ENCODE measurements at regions not wholly inside any gene's neighbourhood (a gene's known extent, or its start where the extent isn't known, plus 50 kb on each side); places are given as distances from the start of the nearest gene placed in this dataset.

GRCh38 chr4:20337261-20337664 lies 85.6 kb downstream of the SLIT2 start:
- no peak for DNase-seq
- Mint-ChIP-seq H3K4me1 (ENCODE audit: low read depth, unreplicated experiment) (peaks cover 11% of the 10 kb centered on the region), H3K4me3 (ENCODE audit: unreplicated experiment) (no peak overlapping the region), H3K36me3 (ENCODE audit: unreplicated experiment) (peaks cover 3% of the 10 kb centered on the region), H3K9me3 (ENCODE audit: unreplicated experiment) (peaks cover 2% of the 10 kb centered on the region), H3K27me3 (ENCODE audit: unreplicated experiment) (no peaks in the 10 kb centered on the region), H3K27ac (ENCODE audit: unreplicated experiment) (no peak overlapping the region)
- TF ChIP-seq, protein P1, sequence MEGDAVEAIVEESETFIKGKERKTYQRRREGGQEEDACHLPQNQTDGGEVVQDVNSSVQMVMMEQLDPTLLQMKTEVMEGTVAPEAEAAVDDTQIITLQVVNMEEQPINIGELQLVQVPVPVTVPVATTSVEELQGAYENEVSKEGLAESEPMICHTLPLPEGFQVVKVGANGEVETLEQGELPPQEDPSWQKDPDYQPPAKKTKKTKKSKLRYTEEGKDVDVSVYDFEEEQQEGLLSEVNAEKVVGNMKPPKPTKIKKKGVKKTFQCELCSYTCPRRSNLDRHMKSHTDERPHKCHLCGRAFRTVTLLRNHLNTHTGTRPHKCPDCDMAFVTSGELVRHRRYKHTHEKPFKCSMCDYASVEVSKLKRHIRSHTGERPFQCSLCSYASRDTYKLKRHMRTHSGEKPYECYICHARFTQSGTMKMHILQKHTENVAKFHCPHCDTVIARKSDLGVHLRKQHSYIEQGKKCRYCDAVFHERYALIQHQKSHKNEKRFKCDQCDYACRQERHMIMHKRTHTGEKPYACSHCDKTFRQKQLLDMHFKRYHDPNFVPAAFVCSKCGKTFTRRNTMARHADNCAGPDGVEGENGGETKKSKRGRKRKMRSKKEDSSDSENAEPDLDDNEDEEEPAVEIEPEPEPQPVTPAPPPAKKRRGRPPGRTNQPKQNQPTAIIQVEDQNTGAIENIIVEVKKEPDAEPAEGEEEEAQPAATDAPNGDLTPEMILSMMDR (IDR thresholded peaks at IDR 0.05; ENCODE audit: partially characterized antibody, unreplicated experiment): no peak

DNA sequence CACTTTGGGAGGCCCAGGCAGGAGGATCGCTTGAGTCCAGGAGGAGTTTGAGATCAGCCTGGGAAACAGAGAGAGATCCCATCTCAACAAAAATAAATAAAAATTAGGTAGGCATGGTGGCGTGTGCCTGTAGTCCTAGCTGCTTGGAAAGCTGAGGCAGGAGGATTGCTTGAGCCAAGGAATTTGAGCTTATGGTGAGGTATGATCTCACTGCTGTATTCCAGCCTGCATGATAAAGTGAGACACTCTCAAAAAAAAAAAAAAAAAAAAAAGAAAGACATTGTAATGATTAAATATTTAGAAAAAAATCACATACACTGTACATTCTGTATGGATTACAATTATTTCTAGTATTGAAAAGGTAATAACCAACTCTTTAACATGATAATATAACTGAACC lies 87.1 kb downstream of the SLIT2 start:
- Mint-ChIP-seq H3K4me1 (ENCODE audit: low read depth, unreplicated experiment) (peaks cover 3% of the 10 kb centered on the region), H3K36me3 (ENCODE audit: unreplicated experiment) (peaks cover 3% of the 10 kb centered on the region), H3K27me3 (ENCODE audit: unreplicated experiment) (peaks cover 2% of the 10 kb centered on the region)

GRCh38 chr4:20341134-20341738 lies 89.5 kb downstream of the SLIT2 start:
- peaks cover 1% of the 10 kb centered on the region for H3K9me3 Mint-ChIP-seq (ENCODE audit: unreplicated experiment)
- H3K36me3 Mint-ChIP-seq (ENCODE audit: unreplicated experiment): peaks cover 3% of the 10 kb centered on the region
- no peak for DNase-seq
- TF ChIP-seq, protein P1 (IDR thresholded peaks at IDR 0.05; ENCODE audit: partially characterized antibody, unreplicated experiment): no peak
- H3K27me3 Mint-ChIP-seq (ENCODE audit: unreplicated experiment): peaks cover 2% of the 10 kb centered on the region
- H3K4me3 Mint-ChIP-seq (ENCODE audit: unreplicated experiment): no peak overlapping the region
- H3K4me1 Mint-ChIP-seq (ENCODE audit: low read depth, unreplicated experiment): no peaks in the 10 kb centered on the region
- no peak overlapping the region for H3K27ac Mint-ChIP-seq (ENCODE audit: unreplicated experiment)

More for the DNA sequence above, 87.1 kb downstream of the SLIT2 start:
- DNase-seq: no peak
- Mint-ChIP-seq H3K27ac (ENCODE audit: unreplicated experiment) (no peak overlapping the region), H3K4me3 (ENCODE audit: unreplicated experiment) (no peak overlapping the region), H3K9me3 (ENCODE audit: unreplicated experiment) (peaks cover 3% of the 10 kb centered on the region)
- TF ChIP-seq, protein P1 (IDR thresholded peaks at IDR 0.05; ENCODE audit: partially characterized antibody, unreplicated experiment): no peak

DNA sequence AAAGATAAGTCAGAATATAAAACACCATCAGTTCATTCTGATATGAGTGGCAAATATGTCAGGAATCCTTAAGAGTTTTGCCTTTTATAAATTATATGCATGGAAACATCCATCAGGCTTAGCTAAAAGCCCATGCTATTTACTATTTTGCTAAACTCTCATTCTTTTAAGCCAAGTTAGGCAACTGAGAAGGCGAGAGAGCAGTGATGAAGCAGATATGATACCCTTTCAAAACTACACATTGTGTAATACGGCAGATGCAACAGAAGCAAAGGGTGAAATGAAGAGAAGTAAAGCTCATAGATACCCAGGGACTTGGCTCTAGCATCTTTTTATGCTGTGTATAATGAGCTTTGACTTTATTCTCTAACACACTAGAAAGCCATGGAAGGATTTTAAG lies 95.8 kb downstream of the SLIT2 start:
- peaks cover 10% of the 10 kb centered on the region for H3K4me1 Mint-ChIP-seq (ENCODE audit: low read depth, unreplicated experiment)
- H3K9me3 Mint-ChIP-seq (ENCODE audit: unreplicated experiment): peaks cover 1% of the 10 kb centered on the region
- H3K27ac Mint-ChIP-seq (ENCODE audit: unreplicated experiment): no peak overlapping the region
- DNase-seq: no peak
- no peak overlapping the region for H3K4me3 Mint-ChIP-seq (ENCODE audit: unreplicated experiment)
- H3K27me3 Mint-ChIP-seq (ENCODE audit: unreplicated experiment): peaks cover 2% of the 10 kb centered on the region
- no peaks in the 10 kb centered on the region for H3K36me3 Mint-ChIP-seq (ENCODE audit: unreplicated experiment)
- TF ChIP-seq, protein P1 (IDR thresholded peaks at IDR 0.05; ENCODE audit: partially characterized antibody, unreplicated experiment): no peak

DNA sequence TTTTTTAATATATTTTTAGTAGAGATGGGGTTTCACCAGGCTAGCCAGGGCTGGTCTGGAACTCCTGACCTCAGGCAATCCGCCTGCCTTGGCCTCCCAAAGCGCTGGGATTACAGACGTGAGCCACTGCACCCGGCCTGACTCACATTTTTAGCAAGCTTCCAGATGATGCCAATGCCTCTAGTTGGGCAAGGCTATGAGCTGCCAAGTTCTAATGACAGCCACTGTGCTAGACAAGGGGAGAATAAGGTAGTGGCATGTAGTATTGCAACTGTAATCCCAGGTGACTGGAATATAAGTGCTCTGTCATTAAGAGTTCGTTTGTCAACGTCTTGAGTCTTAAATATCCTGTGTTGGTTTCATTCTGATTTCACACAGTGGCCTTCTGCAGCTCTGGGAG lies 96.7 kb downstream of the SLIT2 start:
- Mint-ChIP-seq H3K9me3 (ENCODE audit: unreplicated experiment) (peaks cover 4% of the 10 kb centered on the region), H3K4me1 (ENCODE audit: low read depth, unreplicated experiment) (peaks cover 16% of the 10 kb centered on the region), H3K27ac (ENCODE audit: unreplicated experiment) (no peak overlapping the region), H3K4me3 (ENCODE audit: unreplicated experiment) (no peak overlapping the region), H3K27me3 (ENCODE audit: unreplicated experiment) (no peaks in the 10 kb centered on the region), H3K36me3 (ENCODE audit: unreplicated experiment) (no peaks in the 10 kb centered on the region)
- no peak for DNase-seq
- TF ChIP-seq, protein P1 (IDR thresholded peaks at IDR 0.05; ENCODE audit: partially characterized antibody, unreplicated experiment): no peak

Data from glutamatergic neuron (in vitro differentiated cells).